ENCODE measurements at regions not wholly inside any gene's neighbourhood (a gene's known extent, or its start where the extent isn't known, plus 50 kb on each side); places are given as distances from the start of the nearest gene placed in this dataset.

GRCh38 chr7:47083476-47084250 lies 498.2 kb downstream of the TNS3 start:
- TF ChIP-seq CEBPB (IDR thresholded peaks at IDR 0.05; ENCODE audit: low read depth): no peak
- TF ChIP-seq ZNF274 (IDR thresholded peaks at IDR 0.05; ENCODE audit: low read depth, low read length): no peak
- no peak for TF ChIP-seq EZH2phosphoT487 (IDR thresholded peaks at IDR 0.05; ENCODE audit: borderline replicate concordance)
- no peak for TF ChIP-seq SRF (IDR thresholded peaks at IDR 0.05; ENCODE audit: low read depth)
- no peak for TF ChIP-seq ELF1 (IDR thresholded peaks at IDR 0.05; ENCODE audit: borderline replicate concordance, low read depth)
- no peak for TF ChIP-seq POLR2A (IDR thresholded peaks at IDR 0.05; ENCODE audit: borderline replicate concordance, extremely low read depth, insufficient read depth, insufficient read length)
- no peak for TF ChIP-seq RAD21 (IDR thresholded peaks at IDR 0.05; ENCODE audit: low read depth)
- TF ChIP-seq EGR1 (IDR thresholded peaks at IDR 0.05; ENCODE audit: low read depth): no peak
- TF ChIP-seq TCF7L2 (IDR thresholded peaks at IDR 0.05; ENCODE audit: borderline replicate concordance, extremely low read depth, insufficient read depth, insufficient read length): no peak
- no peak for TF ChIP-seq EZH2 (IDR thresholded peaks at IDR 0.05)
- TF ChIP-seq ATF3 (IDR thresholded peaks at IDR 0.05): no peak
- TF ChIP-seq CTCF (IDR thresholded peaks at IDR 0.05 in 2 of 3, conservative IDR thresholded peaks at IDR 0.05 in 1 of 3; ENCODE audit: borderline replicate concordance in 1 of 3, insufficient read depth in 1 of 3, low read depth in 2 of 3, low read length in 2 of 3): no peak
- no peak for TF ChIP-seq FOSL1 (IDR thresholded peaks at IDR 0.05; ENCODE audit: low read depth)
- Histone ChIP-seq H3K9me2 (ENCODE audit: insufficient read depth) (no peaks in the 10 kb centered on the region), H3K4me2 (ENCODE audit: low read length) (no peak overlapping the region), H3K4me1 (ENCODE audit: control insufficient read depth in 1 of 2, insufficient read depth in 2 of 2, low read length in 2 of 2) (no peaks in the 10 kb centered on the region), H3K9ac (ENCODE audit: low read length) (no peak overlapping the region), H3K36me3 (ENCODE audit: control insufficient read depth in 1 of 2, insufficient read depth in 2 of 2, low read length in 2 of 2) (no peaks in the 10 kb centered on the region), H3K9me3 (ENCODE audit: control insufficient read depth in 1 of 2, insufficient read depth in 1 of 2, low read depth in 1 of 2, low read length in 2 of 2) (no peaks in the 10 kb centered on the region), H2AFZ (ENCODE audit: low read depth, low read length, poor library complexity, severe bottlenecking) (no peak overlapping the region), H3K27me3 (ENCODE audit: insufficient read depth, low read length) (no peaks in the 10 kb centered on the region), H3K4me3 (replicated peaks in 1 of 2; ENCODE audit: low read depth in 1 of 2, low read length in 2 of 2) (no peak overlapping the region), H4K20me1 (ENCODE audit: insufficient read depth) (no peaks in the 10 kb centered on the region), H3K79me2 (ENCODE audit: insufficient read depth, low read length) (no peaks in the 10 kb centered on the region), H3K27ac (ENCODE audit: low read depth, low read length) (no peak overlapping the region)
- intact Hi-C loops (cut with micrococcal nuclease): no loop called here
- RAD21 ChIA-PET (ENCODE audit: low non-redundant PET in 1 of 2, low total read pairs in 2 of 2, uncharacterized antibody in 2 of 2, unreplicated experiment in 2 of 2): no interaction called here
- DNase-seq (ENCODE audit: low read depth, low spot score): no peak
- CTCF ChIA-PET: interaction anchor here (1.3 kb wide), 1 partner anchor 17 kb away, joined by 4 read pairs; no protein-coding TSS in a partner anchor
- no peak for ATAC-seq
- no TSS peak for BruUV-seq (replicated peaks)
- POLR2A ChIA-PET: no interaction called here
